GM21717 (cell line): ENCODE measurements at regions not wholly inside any gene's neighbourhood (a gene's known extent, or its start where the extent isn't known, plus 50 kb on each side); places are given as distances from the start of the nearest gene placed in this dataset.

Source experiments
- ATAC-seq: cut with Tn5 transposase; IDR thresholded peaks from one replicate; pipeline ENCODE4 v1.9.1; 2021; ENCODE audit warnings: mild to moderate bottlenecking, moderate library complexity; ENCODE audit not compliant: unreplicated experiment

- ATAC-seq, result no peak
These were observed 891.1 kb upstream of the GHITM start for GRCh38 chr10:83248106-83248631.

GRCh38 chr10:83250396-83250795 is 888.9 kb upstream of the GHITM start:
- ATAC-seq, result no peak

GRCh38 chr10:83252169-83252568 is 887.1 kb upstream of the GHITM start:
- ATAC-seq, result no peak

- ATAC-seq, result no peak
These were observed 886.7 kb upstream of the GHITM start for GRCh38 chr10:83252596-83252995.

GRCh38 chr10:83253011-83253671 is 886.2 kb upstream of the GHITM start:
- no peak for ATAC-seq

- no peak for ATAC-seq
These were observed 884.6 kb upstream of the GHITM start for GRCh38 chr10:83254698-83255097.

- no peak for ATAC-seq
These were observed 876.9 kb upstream of the GHITM start for GRCh38 chr10:83262434-83262833.

- ATAC-seq, result no peak
These were observed 866.5 kb upstream of the GHITM start for GRCh38 chr10:83272666-83273434.

GRCh38 chr10:83274088-83274487 is 865.2 kb upstream of the GHITM start:
- ATAC-seq, result no peak

GRCh38 chr10:83276971-83277370 is 862.3 kb upstream of the GHITM start:
- ATAC-seq, result no peak

- no peak for ATAC-seq
These were observed 856.2 kb upstream of the GHITM start for GRCh38 chr10:83283151-83283550.

GRCh38 chr10:83287374-83287773 is 851.9 kb upstream of the GHITM start:
- no peak for ATAC-seq

- ATAC-seq, result no peak
These were observed 849.9 kb upstream of the GHITM start for GRCh38 chr10:83289373-83289772.

GRCh38 chr10:83289948-83290347 is 849.4 kb upstream of the GHITM start:
- ATAC-seq, result no peak

- ATAC-seq, result no peak
These were observed 837.6 kb upstream of the GHITM start for GRCh38 chr10:83301732-83302131.

GRCh38 chr10:83302623-83303022 is 836.7 kb upstream of the GHITM start:
- ATAC-seq, result no peak

GRCh38 chr10:83310688-83311087 is 828.6 kb upstream of the GHITM start:
- ATAC-seq, result no peak

GRCh38 chr10:83312570-83312969 is 826.7 kb upstream of the GHITM start:
- no peak for ATAC-seq

GRCh38 chr10:83332690-83333089 is 806.6 kb upstream of the GHITM start:
- ATAC-seq, result no peak

GRCh38 chr10:83333566-83333965 is 805.7 kb upstream of the GHITM start:
- no peak for ATAC-seq

- ATAC-seq, result no peak
These were observed 795.6 kb upstream of the GHITM start for GRCh38 chr10:83343676-83344075.

GRCh38 chr10:83346266-83346910 is 792.9 kb upstream of the GHITM start:
- ATAC-seq, result no peak
